ENCODE measurements at regions not wholly inside any gene's neighbourhood (a gene's known extent, or its start where the extent isn't known, plus 50 kb on each side); places are given as distances from the start of the nearest gene placed in this dataset.

GRCh38 chr12:16088421-16088820, 177.3 kb downstream of the DERA start:
- TF ChIP-seq BCL11A (IDR thresholded peaks at IDR 0.05; ENCODE audit: low read depth, low read length) (no peak), ZNF274 (IDR thresholded peaks at IDR 0.05; ENCODE audit: insufficient read depth, insufficient read length) (no peak), HDGF (IDR thresholded peaks at IDR 0.05) (no peak), ZNF687 (IDR thresholded peaks at IDR 0.05) (no peak), ZBTB40 (IDR thresholded peaks at IDR 0.05; ENCODE audit: borderline replicate concordance) (no peak), ZNF384 (IDR thresholded peaks at IDR 0.05; ENCODE audit: borderline replicate concordance, low read depth, low read length) (no peak), NRF1 (conservative IDR thresholded peaks at IDR 0.05; ENCODE audit: low read depth, low read length) (no peak), ESRRA (IDR thresholded peaks at IDR 0.05; ENCODE audit: low read length) (no peak), ELK1 (IDR thresholded peaks at IDR 0.05; ENCODE audit: low read depth, low read length) (no peak), FOS (IDR thresholded peaks at IDR 0.05; ENCODE audit: borderline replicate concordance, extremely low read depth, insufficient read length) (no peak), ZBED1 (IDR thresholded peaks at IDR 0.05; ENCODE audit: borderline replicate concordance) (no peak)
- intact Hi-C loops (cut with micrococcal nuclease; ENCODE audit: unreplicated experiment) = no loop called here

More at GRCh38 chr12:16088421-16088820, 177.3 kb downstream of the DERA start:
- FAIRE-seq (no peak), ATAC-seq (no peak), DNase-seq (ENCODE audit: low read depth, low spot score) (no peak)
- H3K27me3 ChIP-seq (replicated peaks in 1 of 2; ENCODE audit: control insufficient read depth in 2 of 2, insufficient read depth in 2 of 2, low read length in 1 of 2) = no peaks in the 10 kb centered on the region
- H3K27ac ChIP-seq (ENCODE audit: control insufficient read depth, insufficient read depth) = no peak overlapping the region
- no peak overlapping the region for H3K4me3 ChIP-seq
- no peaks in the 10 kb centered on the region for H3K36me3 ChIP-seq (ENCODE audit: control insufficient read depth in 2 of 2, insufficient read depth in 2 of 2, low read length in 1 of 2)
- ChIA-PET CTCF (interaction anchor here (3.7 kb wide), 1 partner anchor 12 kb away, joined by 10 read pairs; no protein-coding TSS in a partner anchor), SMC1A (ENCODE audit: uncharacterized antibody, unreplicated experiment) (no interaction called here), POLR2A (no interaction called here), RAD21 (ENCODE audit: unreplicated experiment) (no interaction called here)
- no peaks in the 10 kb centered on the region for H3K9me3 ChIP-seq (replicated peaks; ENCODE audit: control insufficient read depth, insufficient read depth, low read length)
- H3K4me1 ChIP-seq (ENCODE audit: control insufficient read depth, insufficient read depth, low read length) = no peaks in the 10 kb centered on the region
- no peaks in the 10 kb centered on the region for H3K79me2 ChIP-seq (ENCODE audit: control insufficient read depth, insufficient read depth, low read length)
- H3K4me2 ChIP-seq (ENCODE audit: control insufficient read depth, insufficient read depth) = no peak overlapping the region
- in situ Hi-C loops (cut with MboI) = no loop called here
- H2AFZ ChIP-seq (ENCODE audit: control insufficient read depth, low read depth, low read length) = no peak overlapping the region
- H3K9ac ChIP-seq (ENCODE audit: control insufficient read depth, insufficient read depth, low read length) = no peak overlapping the region
- BruUV-seq (replicated peaks) = no TSS peak
- WGBS (ENCODE audit: insufficient coverage, insufficient replicate concordance, low lambda C conversion rate, missing lambda C conversion rate) = 71% methylated on average over 3 of the region's 3 CpGs
- no peaks in the 10 kb centered on the region for H4K20me1 ChIP-seq (ENCODE audit: control insufficient read depth, insufficient read depth)

All from GM12878 (cell line).